H9 (cell line): ENCODE measurements at regions not wholly inside any gene's neighbourhood (a gene's known extent, or its start where the extent isn't known, plus 50 kb on each side); places are given as distances from the start of the nearest gene placed in this dataset.

Experiments used
- DNase-seq: peaks from one replicate; pipeline ENCODE4 v3.0.0-alpha.2; 2017
- H2AFZ ChIP-seq: one replicate; pipeline ENCODE4 v1.6.1; 2013; ENCODE audit warnings: mild to moderate bottlenecking, low read length, control low read depth, moderate library complexity
- H2AK5ac ChIP-seq: 2 replicates; pipeline ENCODE4 v1.6.1; 2013; ENCODE audit warnings: low read length, control low read depth, mixed read lengths; ENCODE audit not compliant: insufficient read length
- H2BK120ac ChIP-seq: one replicate; pipeline ENCODE4 v1.6.1; 2013; ENCODE audit warnings: low read depth, mild to moderate bottlenecking, low read length, control low read depth, inconsistent platforms; ENCODE audit not compliant: poor library complexity, severe bottlenecking
- H2BK12ac ChIP-seq: 2 replicates; pipeline ENCODE4 v1.6.1; 2013; ENCODE audit warnings: low read length, control low read depth, mixed read lengths, low read depth; ENCODE audit not compliant: insufficient read length
- H2BK15ac ChIP-seq: 2 replicates; pipeline ENCODE4 v1.6.1; 2013; ENCODE audit warnings: low read depth, low read length, control low read depth
- H2BK20ac ChIP-seq: one replicate; pipeline ENCODE4 v1.6.1; 2013; ENCODE audit warnings: low read depth, mild to moderate bottlenecking, low read length, control low read depth, inconsistent platforms; ENCODE audit not compliant: poor library complexity, severe bottlenecking
- H2BK5ac ChIP-seq: 2 replicates; pipeline ENCODE4 v1.6.1; 2013; ENCODE audit warnings: low read length, control low read depth, mixed read lengths; ENCODE audit not compliant: insufficient read length
- H3K14ac ChIP-seq: 2 replicates; pipeline ENCODE4 v1.6.1; 2013; ENCODE audit warnings: low read length, control low read depth; ENCODE audit not compliant: insufficient read depth
- H3K18ac ChIP-seq: 2 replicates; pipeline ENCODE4 v1.6.1; 2013; ENCODE audit warnings: low read depth, mild to moderate bottlenecking, mixed read lengths, low read length, control low read depth; ENCODE audit not compliant: insufficient read length
- H3K23ac ChIP-seq: 2 replicates; pipeline ENCODE4 v1.6.1; 2013; ENCODE audit warnings: low read length, control low read depth, mixed read lengths, low read depth; ENCODE audit not compliant: insufficient read length
- H3K23me2 ChIP-seq: 2 replicates; pipeline ENCODE4 v1.6.1; 2013; ENCODE audit warnings: low read depth, mild to moderate bottlenecking, mixed read lengths, low read length, control low read depth; ENCODE audit not compliant: insufficient read length, poor library complexity, severe bottlenecking
- H3K27ac ChIP-seq: 2 replicates; pipeline ENCODE4 v1.5.1; 2013; ENCODE audit warnings: low read length, control low read depth, mixed read lengths, low read depth; ENCODE audit not compliant: insufficient read length
- H3K27me3 ChIP-seq: 2 replicates; pipeline ENCODE4 v1.6.1; 2013; ENCODE audit warnings: low read length, control low read depth, inconsistent platforms; ENCODE audit not compliant: insufficient read depth
- H3K4ac ChIP-seq: 2 replicates; pipeline ENCODE4 v1.6.1; 2013; ENCODE audit warnings: low read depth, mild to moderate bottlenecking, control low read depth, inconsistent platforms, low read length, moderate library complexity
- H3K4me1 ChIP-seq: 2 replicates; pipeline ENCODE4 v1.6.1; 2013; ENCODE audit warnings: low read length, control low read depth, inconsistent platforms; ENCODE audit not compliant: insufficient read depth
- H3K4me2 ChIP-seq: 2 replicates; pipeline ENCODE4 v1.6.1; 2013; ENCODE audit warnings: low read length, control low read depth, mixed read lengths; ENCODE audit not compliant: insufficient read length, insufficient read depth
- H3K56ac ChIP-seq: 2 replicates; pipeline ENCODE4 v1.6.1; 2013; ENCODE audit warnings: low read depth, mild to moderate bottlenecking, mixed read lengths, low read length, control low read depth; ENCODE audit not compliant: insufficient read length
- H3K79me1 ChIP-seq: 2 replicates; pipeline ENCODE4 v1.6.1; 2013; ENCODE audit warnings: low read depth, mild to moderate bottlenecking, moderate library complexity, low read length, control low read depth, inconsistent platforms; ENCODE audit not compliant: insufficient read depth, poor library complexity, severe bottlenecking
- H3K79me2 ChIP-seq: 2 replicates; pipeline ENCODE4 v1.6.1; 2013; ENCODE audit warnings: low read length, control low read depth, inconsistent platforms; ENCODE audit not compliant: insufficient read depth
- H3K9ac ChIP-seq: 2 replicates; pipeline ENCODE4 v1.6.1; 2013; ENCODE audit warnings: low read length, control low read depth, mixed read lengths; ENCODE audit not compliant: insufficient read length; ENCODE audit errors: extremely low read depth
- H3K9me3 ChIP-seq: one replicate; pipeline ENCODE4 v1.6.1; 2013; ENCODE audit warnings: low read depth, low read length, inconsistent platforms; ENCODE audit not compliant: control insufficient read depth
- H3T11ph ChIP-seq: one replicate; pipeline ENCODE4 v1.6.1; 2013; ENCODE audit warnings: mild to moderate bottlenecking, low read length, control low read depth, inconsistent platforms
- H4K20me1 ChIP-seq: one replicate; pipeline ENCODE4 v1.6.1; 2013; ENCODE audit not compliant: control insufficient read depth, insufficient read length, insufficient read depth
- H4K5ac ChIP-seq: 2 replicates; pipeline ENCODE4 v1.6.1; 2013; ENCODE audit warnings: low read depth, mild to moderate bottlenecking, mixed read lengths, low read length, control low read depth; ENCODE audit not compliant: insufficient read length
- H4K8ac ChIP-seq: replicated peaks from 2 replicates; pipeline ENCODE4 v1.6.1; 2013; ENCODE audit warnings: low read length, control low read depth, mixed read lengths, low read depth; ENCODE audit not compliant: insufficient read length
- H4K91ac ChIP-seq: 2 replicates; pipeline ENCODE4 v1.6.1; 2013; ENCODE audit warnings: low read depth, mild to moderate bottlenecking, moderate library complexity, mixed read lengths, low read length, control low read depth; ENCODE audit not compliant: insufficient read length
- H3K27ac Mint-ChIP-seq, 3 experiments: 2 replicates in 2 of 3; 3 replicates in 1 of 3; pipeline ENCODE4 v1.8.0; 2020 to 2021; ENCODE audit warnings: mixed read lengths in 3 of 3, mild to moderate bottlenecking in 1 of 3, moderate library complexity in 1 of 3
- H3K27me3 Mint-ChIP-seq: 2 replicates; pipeline ENCODE4 v1.8.0; 2021; ENCODE audit warnings: low read depth, mild to moderate bottlenecking, moderate library complexity, mixed read lengths
- H3K36me3 Mint-ChIP-seq, 3 experiments: 2 replicates in 2 of 3; 3 replicates in 1 of 3; pipeline ENCODE4 v1.8.0; 2020 to 2021; ENCODE audit warnings: low read depth in 3 of 3, mixed read lengths in 3 of 3; ENCODE audit not compliant: insufficient read depth in 1 of 3
- H3K4me1 Mint-ChIP-seq, 2 experiments: 2 replicates each; pipeline ENCODE4 v1.8.0; 2020; ENCODE audit warnings: mixed read lengths in 2 of 2
- H3K4me3 Mint-ChIP-seq, 2 experiments: 2 replicates in 1 of 2; 3 replicates in 1 of 2; pipeline ENCODE4 v1.8.0; 2020 to 2021; ENCODE audit warnings: mild to moderate bottlenecking in 2 of 2, mixed read lengths in 2 of 2, moderate library complexity in 1 of 2
- H3K9me3 Mint-ChIP-seq, 2 experiments: 2 replicates in 1 of 2; 3 replicates in 1 of 2; pipeline ENCODE4 v1.8.0; 2020; ENCODE audit warnings: mild to moderate bottlenecking in 2 of 2, mixed read lengths in 2 of 2, moderate library complexity in 1 of 2
- WGBS: extraction: QIAGEN DNeasy Blood & Tissue Kit; methylation state at CpG from one replicate; pipeline ENCODE4 v1.1.7; 2013; ENCODE audit warnings: missing lambda C conversion rate, low lambda C conversion rate, mixed read lengths; ENCODE audit not compliant: insufficient read length; ENCODE audit errors: extremely low coverage; 5-methylcytosine and 5-hydroxymethylcytosine counted together
- TF ChIP-seq, protein P1 (sequence below): fragments of 200-600 bp; sonication (generic); conservative IDR thresholded peaks from 3 replicates; pipeline ENCODE4 v1.8.0; 2021; ENCODE audit warnings: antibody characterized with exemption, mild to moderate bottlenecking

DNA sequence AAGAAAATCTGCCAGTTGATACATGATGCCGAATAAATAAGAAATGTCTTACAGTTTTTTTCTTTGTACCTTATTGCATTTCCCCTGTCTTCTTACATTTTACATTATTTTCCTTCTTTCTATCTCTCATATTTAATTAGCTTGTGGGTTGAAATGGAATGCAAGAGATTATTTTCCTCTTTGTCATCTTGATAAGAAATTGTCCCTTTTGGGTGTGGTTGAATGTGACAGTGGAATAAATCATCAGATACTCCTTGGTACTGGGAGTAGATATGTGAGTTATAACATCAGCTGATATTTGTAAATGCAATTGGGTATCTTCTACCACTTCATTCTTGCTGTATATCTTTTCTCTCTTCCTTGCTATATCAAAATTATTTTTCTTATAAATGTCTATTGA lies 997.4 kb downstream of the RAPGEF2 start:
- H3K56ac ChIP-seq: no peak overlapping the region
- no peak overlapping the region for H2BK12ac ChIP-seq
- H3K23me2 ChIP-seq: no peaks in the 10 kb centered on the region
- no peaks in the 10 kb centered on the region for H3K79me2 ChIP-seq
- no peak for DNase-seq
- no peak overlapping the region for H3T11ph ChIP-seq
- no peak overlapping the region for H2BK15ac ChIP-seq
- no peak overlapping the region for H2BK5ac ChIP-seq
- WGBS: no CpG with 5 or more reads among the region's 1 CpG
- no peaks in the 10 kb centered on the region; a peak in 1 of 7 replicates for H3K36me3 Mint-ChIP-seq
- no peak overlapping the region for H3K9ac ChIP-seq
- H4K5ac ChIP-seq: no peak overlapping the region
- TF ChIP-seq, protein P1, sequence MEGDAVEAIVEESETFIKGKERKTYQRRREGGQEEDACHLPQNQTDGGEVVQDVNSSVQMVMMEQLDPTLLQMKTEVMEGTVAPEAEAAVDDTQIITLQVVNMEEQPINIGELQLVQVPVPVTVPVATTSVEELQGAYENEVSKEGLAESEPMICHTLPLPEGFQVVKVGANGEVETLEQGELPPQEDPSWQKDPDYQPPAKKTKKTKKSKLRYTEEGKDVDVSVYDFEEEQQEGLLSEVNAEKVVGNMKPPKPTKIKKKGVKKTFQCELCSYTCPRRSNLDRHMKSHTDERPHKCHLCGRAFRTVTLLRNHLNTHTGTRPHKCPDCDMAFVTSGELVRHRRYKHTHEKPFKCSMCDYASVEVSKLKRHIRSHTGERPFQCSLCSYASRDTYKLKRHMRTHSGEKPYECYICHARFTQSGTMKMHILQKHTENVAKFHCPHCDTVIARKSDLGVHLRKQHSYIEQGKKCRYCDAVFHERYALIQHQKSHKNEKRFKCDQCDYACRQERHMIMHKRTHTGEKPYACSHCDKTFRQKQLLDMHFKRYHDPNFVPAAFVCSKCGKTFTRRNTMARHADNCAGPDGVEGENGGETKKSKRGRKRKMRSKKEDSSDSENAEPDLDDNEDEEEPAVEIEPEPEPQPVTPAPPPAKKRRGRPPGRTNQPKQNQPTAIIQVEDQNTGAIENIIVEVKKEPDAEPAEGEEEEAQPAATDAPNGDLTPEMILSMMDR: no peak
- no peak overlapping the region for H3K4me3 Mint-ChIP-seq
- no peak overlapping the region for H4K8ac ChIP-seq
- no peaks in the 10 kb centered on the region for H3K27me3 ChIP-seq
- no peak overlapping the region for H3K27ac Mint-ChIP-seq
- no peak overlapping the region for H2BK20ac ChIP-seq
- H2AK5ac ChIP-seq: no peak overlapping the region
- H3K18ac ChIP-seq: no peak overlapping the region
- H3K4me2 ChIP-seq: no peak overlapping the region
- H2BK120ac ChIP-seq: no peak overlapping the region
- no peaks in the 10 kb centered on the region for H3K9me3 ChIP-seq
- H3K14ac ChIP-seq: no peak overlapping the region
- no peak overlapping the region for H3K23ac ChIP-seq
- H3K4me1 ChIP-seq: no peaks in the 10 kb centered on the region
- H3K4me1 Mint-ChIP-seq: peaks cover 0 to 3% of the 10 kb centered on the region in 2 experiments; a peak in 1 of 4 replicates
- H4K20me1 ChIP-seq: no peaks in the 10 kb centered on the region
- H3K27ac ChIP-seq: no peak overlapping the region
- H2AFZ ChIP-seq: no peak overlapping the region
- no peaks in the 10 kb centered on the region for H3K27me3 Mint-ChIP-seq
- no peaks in the 10 kb centered on the region for H3K9me3 Mint-ChIP-seq
- no peak overlapping the region for H3K4ac ChIP-seq
- H4K91ac ChIP-seq: no peak overlapping the region
- H3K79me1 ChIP-seq: no peaks in the 10 kb centered on the region
